DOHH2 (cell line): ENCODE measurements at regions not wholly inside any gene's neighbourhood (a gene's known extent, or its start where the extent isn't known, plus 50 kb on each side); places are given as distances from the start of the nearest gene placed in this dataset.

Experiments used
- H3F3A ChIP-seq: fragments of 200-600 bp; sonication (generic), shearing (Covaris generic); 2 replicates; pipeline ENCODE4 v1.6.0; 2016; ENCODE audit warnings: antibody characterized with exemption, mild to moderate bottlenecking; ENCODE audit not compliant: control insufficient read depth, insufficient read depth
- H3K27ac ChIP-seq: fragments of 200-600 bp; sonication (generic); 2 replicates; pipeline ENCODE4 v1.5.1; 2014; ENCODE audit warnings: low read depth, mild to moderate bottlenecking, low read length, moderate library complexity
- H3K27me3 ChIP-seq: fragments of 200-600 bp; sonication (generic); 2 replicates; pipeline ENCODE4 v1.6.1; 2014; ENCODE audit warnings: mild to moderate bottlenecking, low read length, mixed read lengths; ENCODE audit not compliant: control insufficient read depth
- H3K36me3 ChIP-seq: fragments of 200-600 bp; sonication (generic); 2 replicates; pipeline ENCODE4 v1.6.1; 2014; ENCODE audit warnings: mild to moderate bottlenecking, low read length, moderate library complexity, mixed read lengths; ENCODE audit not compliant: control insufficient read depth
- H3K4me1 ChIP-seq: fragments of 200-600 bp; sonication (generic); 2 replicates; pipeline ENCODE4 v1.6.1; 2014; ENCODE audit warnings: mild to moderate bottlenecking, low read length, mixed read lengths; ENCODE audit not compliant: control insufficient read depth
- H3K4me2 ChIP-seq: fragments of 200-600 bp; sonication (generic); 2 replicates; pipeline ENCODE4 v1.6.0; 2014; ENCODE audit warnings: mild to moderate bottlenecking, low read length, moderate library complexity
- H3K4me3 ChIP-seq: fragments of 200-600 bp; sonication (generic); 2 replicates; pipeline ENCODE4 v1.5.1; 2014; ENCODE audit warnings: mild to moderate bottlenecking, low read length, mixed read lengths
- H3K79me2 ChIP-seq: fragments of 200-600 bp; sonication (generic); 2 replicates; pipeline ENCODE4 v1.6.1; 2014; ENCODE audit warnings: mild to moderate bottlenecking, low read length, mixed read lengths; ENCODE audit not compliant: control insufficient read depth
- H3K9me2 ChIP-seq: fragments of 200-600 bp; sonication (generic); replicated peaks from 2 replicates; pipeline ENCODE4 v1.6.1; 2014; ENCODE audit warnings: mild to moderate bottlenecking, low read length, mixed read lengths; ENCODE audit not compliant: control insufficient read depth
- H3K9me3 ChIP-seq: fragments of 200-600 bp; sonication (generic); 2 replicates; pipeline ENCODE4 v1.6.1; 2014; ENCODE audit warnings: antibody characterized with exemption, low read length, mixed read lengths; ENCODE audit not compliant: control insufficient read depth, insufficient read depth
- H4K20me1 ChIP-seq: fragments of 200-600 bp; sonication (generic); 2 replicates; pipeline ENCODE4 v1.6.0; 2014; ENCODE audit warnings: low read depth, mild to moderate bottlenecking, antibody characterized with exemption, low read length, moderate library complexity; ENCODE audit not compliant: control insufficient read depth, insufficient read depth
- CTCF ChIP-seq: fragments of 200-600 bp; sonication (generic); IDR thresholded peaks from one replicate; pipeline ENCODE4 v1.5.1; 2014; ENCODE audit warnings: antibody characterized with exemption, mild to moderate bottlenecking, low read depth, low read length; ENCODE audit not compliant: poor library complexity, severe bottlenecking
- EZH2phosphoT487 ChIP-seq: fragments of 200-600 bp; sonication (generic); IDR thresholded peaks from 2 replicates; pipeline ENCODE4 v1.6.1; 2017; ENCODE audit warnings: borderline replicate concordance, mild to moderate bottlenecking, antibody characterized with exemption, low read length, moderate library complexity, mixed read lengths

GRCh38 chr2:161100211-161100895 is 59.9 kb upstream of the TANK start:
- peaks cover 72% of the 10 kb centered on the region for H3F3A ChIP-seq
- no peak for TF ChIP-seq CTCF
- no peak for TF ChIP-seq EZH2phosphoT487
- peaks cover 98% of the 10 kb centered on the region for H3K4me1 ChIP-seq
- H3K9me3 ChIP-seq, result peaks cover 11% of the 10 kb centered on the region; the same call in 1 of the 2 replicates
- no peaks in the 10 kb centered on the region for H3K27me3 ChIP-seq
- H3K9me2 ChIP-seq, result no peaks in the 10 kb centered on the region
- H3K79me2 ChIP-seq, result peaks cover 81% of the 10 kb centered on the region
- no peaks in the 10 kb centered on the region for H4K20me1 ChIP-seq
- H3K4me2 ChIP-seq, result peak overlapping the region; percentile 95
- H3K4me3 ChIP-seq, result peak overlapping the region; percentile 61
- peaks cover 44% of the 10 kb centered on the region for H3K36me3 ChIP-seq
- H3K27ac ChIP-seq, result peak overlapping the region; percentile 100

- H3K27me3 ChIP-seq, result no peaks in the 10 kb centered on the region
- peak overlapping the region; percentile 69 for H3K4me3 ChIP-seq
- no peak for TF ChIP-seq EZH2phosphoT487
- TF ChIP-seq CTCF, result no peak
- peaks cover 72% of the 10 kb centered on the region for H3F3A ChIP-seq
- H4K20me1 ChIP-seq, result no peaks in the 10 kb centered on the region
- H3K9me3 ChIP-seq, result peaks cover 11% of the 10 kb centered on the region; the same call in 1 of the 2 replicates
- H3K4me2 ChIP-seq, result peak overlapping the region; percentile 95
- H3K27ac ChIP-seq, result peak overlapping the region; percentile 100
- no peaks in the 10 kb centered on the region for H3K9me2 ChIP-seq
- H3K79me2 ChIP-seq, result peaks cover 78% of the 10 kb centered on the region
- H3K4me1 ChIP-seq, result peaks cover 98% of the 10 kb centered on the region
- peaks cover 40% of the 10 kb centered on the region for H3K36me3 ChIP-seq
Measured at GRCh38 chr2:161101406-161101805, 58.8 kb upstream of the TANK start.

DNA sequence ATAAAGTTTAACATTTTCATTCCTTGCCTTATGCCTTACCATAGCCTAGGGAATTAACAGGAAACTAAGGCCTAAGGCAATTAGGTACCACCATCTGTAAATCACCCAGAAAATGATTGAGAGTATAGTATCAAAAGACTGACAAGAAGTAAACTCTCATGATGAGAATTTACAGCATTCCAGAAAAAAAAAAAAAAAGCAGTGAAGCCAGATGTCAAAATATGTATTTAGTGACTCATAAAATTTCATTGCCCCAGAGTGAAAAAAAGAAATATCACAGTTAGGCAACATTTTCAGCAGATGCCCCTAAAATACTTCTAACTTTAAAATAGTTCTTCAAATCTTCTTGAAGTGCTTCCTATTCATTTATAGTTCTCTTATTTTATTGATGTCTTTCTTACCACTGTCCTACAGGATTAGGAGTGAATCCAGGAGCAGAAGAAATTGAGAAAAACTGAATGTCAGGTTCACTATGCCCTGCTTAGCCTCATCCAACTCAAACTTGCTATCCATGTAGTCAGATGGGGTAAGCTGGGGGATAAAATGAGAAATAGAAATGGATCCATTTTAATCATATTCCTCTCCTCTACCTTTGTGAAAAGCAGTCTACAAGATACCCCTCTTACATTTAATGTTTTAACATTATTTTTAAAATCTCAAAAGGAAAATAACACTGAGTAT is 57.3 kb upstream of the TANK start:
- peak overlapping the region; percentile 95 for H3K4me2 ChIP-seq
- H3K9me3 ChIP-seq, result peaks cover 3% of the 10 kb centered on the region; the same call in 1 of the 2 replicates
- peak overlapping the region; percentile 69 for H3K4me3 ChIP-seq
- H3F3A ChIP-seq, result peaks cover 82% of the 10 kb centered on the region
- peak overlapping the region; percentile 100 for H3K27ac ChIP-seq
- H3K4me1 ChIP-seq, result peaks cover 98% of the 10 kb centered on the region
- TF ChIP-seq CTCF (no peak), EZH2phosphoT487 (no peak)
- H3K27me3 ChIP-seq, result no peaks in the 10 kb centered on the region
- H3K79me2 ChIP-seq, result peaks cover 78% of the 10 kb centered on the region
- H3K36me3 ChIP-seq, result peaks cover 27% of the 10 kb centered on the region
- H3K9me2 ChIP-seq, result no peaks in the 10 kb centered on the region
- H4K20me1 ChIP-seq, result no peaks in the 10 kb centered on the region
